WERI-Rb-1 (cell line): ENCODE measurements at regions not wholly inside any gene's neighbourhood (a gene's known extent, or its start where the extent isn't known, plus 50 kb on each side); places are given as distances from the start of the nearest gene placed in this dataset.

ENCODE experiments used
- DNase-seq: peaks from one replicate; pipeline ENCODE4 v3.0.0-alpha.2; 2020
- H3K27ac ChIP-seq: fragments of 250-450 bp; sonication (Bioruptor Pico); 2 replicates; pipeline ENCODE4 v1.5.1; 2020; ENCODE audit warnings: mild to moderate bottlenecking, moderate library complexity
- H3K27me3 ChIP-seq: fragments of 250-450 bp; sonication (Bioruptor Pico); 2 replicates; pipeline ENCODE4 v1.5.1; 2021; ENCODE audit warnings: mild to moderate bottlenecking, low read depth, moderate library complexity; ENCODE audit not compliant: insufficient read depth, severe bottlenecking
- H3K36me3 ChIP-seq: fragments of 250-450 bp; sonication (Bioruptor Pico); 2 replicates; pipeline ENCODE4 v1.5.1; 2020; ENCODE audit warnings: mild to moderate bottlenecking, moderate library complexity
- H3K4me3 ChIP-seq: 2 replicates; pipeline ENCODE4 v1.5.1; 2011; ENCODE audit warnings: low read depth, mild to moderate bottlenecking, control low read depth, low read length
- H3K9me3 ChIP-seq: fragments of 250-450 bp; sonication (Bioruptor Pico); 2 replicates; pipeline ENCODE4 v1.5.1; 2021; ENCODE audit warnings: mild to moderate bottlenecking, moderate library complexity; ENCODE audit not compliant: severe bottlenecking
- TF ChIP-seq, protein P1 (sequence below): IDR thresholded peaks from 2 replicates; pipeline ENCODE4 v1.5.1; 2011; ENCODE audit warnings: low read depth, mild to moderate bottlenecking, control low read depth, inconsistent platforms, low read length

GRCh38 chrX:8304668-8305067 is 133.6 kb upstream of the VCX2 start:
- Histone ChIP-seq H3K9me3 (no peaks in the 10 kb centered on the region), H3K27me3 (no peaks in the 10 kb centered on the region), H3K4me3 (no peak overlapping the region), H3K36me3 (no peaks in the 10 kb centered on the region), H3K27ac (no peak overlapping the region)
- TF ChIP-seq, protein P1, sequence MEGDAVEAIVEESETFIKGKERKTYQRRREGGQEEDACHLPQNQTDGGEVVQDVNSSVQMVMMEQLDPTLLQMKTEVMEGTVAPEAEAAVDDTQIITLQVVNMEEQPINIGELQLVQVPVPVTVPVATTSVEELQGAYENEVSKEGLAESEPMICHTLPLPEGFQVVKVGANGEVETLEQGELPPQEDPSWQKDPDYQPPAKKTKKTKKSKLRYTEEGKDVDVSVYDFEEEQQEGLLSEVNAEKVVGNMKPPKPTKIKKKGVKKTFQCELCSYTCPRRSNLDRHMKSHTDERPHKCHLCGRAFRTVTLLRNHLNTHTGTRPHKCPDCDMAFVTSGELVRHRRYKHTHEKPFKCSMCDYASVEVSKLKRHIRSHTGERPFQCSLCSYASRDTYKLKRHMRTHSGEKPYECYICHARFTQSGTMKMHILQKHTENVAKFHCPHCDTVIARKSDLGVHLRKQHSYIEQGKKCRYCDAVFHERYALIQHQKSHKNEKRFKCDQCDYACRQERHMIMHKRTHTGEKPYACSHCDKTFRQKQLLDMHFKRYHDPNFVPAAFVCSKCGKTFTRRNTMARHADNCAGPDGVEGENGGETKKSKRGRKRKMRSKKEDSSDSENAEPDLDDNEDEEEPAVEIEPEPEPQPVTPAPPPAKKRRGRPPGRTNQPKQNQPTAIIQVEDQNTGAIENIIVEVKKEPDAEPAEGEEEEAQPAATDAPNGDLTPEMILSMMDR = no peak
- DNase-seq = no peak

- Histone ChIP-seq H3K36me3 (no peaks in the 10 kb centered on the region), H3K27ac (no peak overlapping the region), H3K4me3 (no peak overlapping the region), H3K9me3 (no peaks in the 10 kb centered on the region), H3K27me3 (no peaks in the 10 kb centered on the region)
- DNase-seq = no peak
- TF ChIP-seq, protein P1 = no peak
Observed at GRCh38 chrX:8305350-8305749, 134.3 kb upstream of the VCX2 start.

DNA sequence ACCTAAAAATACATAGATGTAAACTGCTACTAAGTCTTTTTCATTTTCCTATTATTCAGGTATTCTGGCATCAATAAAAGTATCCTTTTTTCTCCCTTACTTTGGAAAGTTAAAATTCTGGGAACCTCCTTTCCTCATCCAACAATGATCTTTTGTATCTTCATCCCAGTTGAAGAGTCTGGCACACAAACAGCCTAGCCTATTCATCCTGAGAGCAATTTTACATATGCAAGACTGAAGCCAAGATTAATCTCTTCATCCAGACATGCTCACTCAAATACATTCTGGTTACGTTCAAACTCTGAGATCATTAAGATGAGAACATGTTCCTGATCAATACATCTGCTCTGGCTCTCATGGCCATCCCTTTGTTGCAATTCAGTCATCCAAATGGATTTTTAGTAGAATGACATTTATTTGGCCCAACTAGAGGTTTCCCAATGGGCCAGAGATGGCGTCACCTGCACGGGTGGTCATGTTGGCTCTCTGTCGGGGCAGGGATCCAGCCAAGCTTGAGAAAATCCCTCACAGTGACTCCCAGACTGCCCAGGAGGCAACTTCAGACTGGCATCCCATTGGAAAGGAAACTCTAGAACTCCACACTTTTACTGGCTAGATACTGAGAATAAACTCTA is 135.3 kb upstream of the VCX2 start:
- Histone ChIP-seq H3K36me3 (no peaks in the 10 kb centered on the region), H3K9me3 (no peaks in the 10 kb centered on the region), H3K4me3 (no peak overlapping the region), H3K27me3 (no peaks in the 10 kb centered on the region), H3K27ac (no peak overlapping the region)
- DNase-seq = no peak
- TF ChIP-seq, protein P1 = no peak

DNA sequence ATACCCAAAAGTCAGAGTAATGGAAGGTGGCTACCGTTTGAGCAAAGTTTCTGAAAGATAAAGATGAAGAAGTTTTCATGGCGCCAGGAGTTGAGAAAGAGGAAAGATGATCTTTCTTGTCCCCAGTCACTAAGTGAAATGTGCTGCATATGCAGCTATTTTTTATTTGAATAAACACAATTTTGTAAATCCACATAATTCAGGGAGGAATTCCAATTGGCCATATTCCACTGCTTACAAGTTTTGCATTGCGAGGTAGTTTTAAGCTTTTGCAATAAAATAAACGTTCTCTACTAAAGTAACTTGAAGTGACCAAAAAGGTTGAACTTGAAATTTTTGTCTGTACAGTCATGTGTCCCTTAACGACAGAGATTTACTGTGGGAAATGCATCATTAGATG is 139.3 kb upstream of the VCX2 start:
- Histone ChIP-seq H3K36me3 (no peaks in the 10 kb centered on the region), H3K27ac (no peak overlapping the region), H3K4me3 (no peak overlapping the region), H3K9me3 (no peaks in the 10 kb centered on the region), H3K27me3 (no peaks in the 10 kb centered on the region)
- TF ChIP-seq, protein P1 = no peak
- DNase-seq = no peak

GRCh38 chrX:8313844-8314243 is 142.8 kb upstream of the VCX2 start:
- H3K4me3 ChIP-seq = no peak overlapping the region
- no peak overlapping the region for H3K27ac ChIP-seq
- no peaks in the 10 kb centered on the region for H3K9me3 ChIP-seq
- no peaks in the 10 kb centered on the region for H3K36me3 ChIP-seq
- TF ChIP-seq, protein P1 = no peak
- DNase-seq = no peak
- H3K27me3 ChIP-seq = no peaks in the 10 kb centered on the region

DNA sequence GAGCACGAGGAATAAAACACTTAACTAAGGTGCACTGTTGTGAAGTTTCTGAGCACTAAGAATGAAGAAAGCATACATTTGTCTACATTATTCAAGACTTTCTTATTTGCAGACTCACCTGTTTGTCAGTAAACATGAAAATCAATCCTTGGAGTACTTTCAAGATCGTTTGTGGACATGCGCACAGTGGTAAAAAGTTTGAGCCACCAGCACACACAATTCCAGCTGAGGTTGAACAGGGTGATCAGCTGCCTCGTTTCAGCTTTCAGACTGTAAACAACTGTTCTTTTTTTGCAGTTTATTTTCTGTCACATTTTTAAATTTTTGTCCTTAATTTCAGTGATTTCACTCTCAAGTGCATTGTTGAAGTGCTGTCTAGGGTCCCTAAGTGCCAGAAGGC is 143.8 kb upstream of the VCX2 start:
- Histone ChIP-seq H3K36me3 (no peaks in the 10 kb centered on the region), H3K27ac (no peak overlapping the region), H3K27me3 (no peaks in the 10 kb centered on the region), H3K4me3 (no peak overlapping the region), H3K9me3 (no peaks in the 10 kb centered on the region)
- no peak for DNase-seq
- TF ChIP-seq, protein P1 = no peak
